SW480 (cell line): ENCODE measurements at regions not wholly inside any gene's neighbourhood (a gene's known extent, or its start where the extent isn't known, plus 50 kb on each side); places are given as distances from the start of the nearest gene placed in this dataset.
"Not testable (repeated sequence)": the region's sequence is repeated elsewhere in the genome, so short reads cannot be mapped to it uniquely, and the experiment has no call there.

Source experiments
- DNase-seq: peaks from one replicate; pipeline ENCODE4 v3.0.0-alpha.2; 2016; ENCODE audit warnings: low spot score

DNA sequence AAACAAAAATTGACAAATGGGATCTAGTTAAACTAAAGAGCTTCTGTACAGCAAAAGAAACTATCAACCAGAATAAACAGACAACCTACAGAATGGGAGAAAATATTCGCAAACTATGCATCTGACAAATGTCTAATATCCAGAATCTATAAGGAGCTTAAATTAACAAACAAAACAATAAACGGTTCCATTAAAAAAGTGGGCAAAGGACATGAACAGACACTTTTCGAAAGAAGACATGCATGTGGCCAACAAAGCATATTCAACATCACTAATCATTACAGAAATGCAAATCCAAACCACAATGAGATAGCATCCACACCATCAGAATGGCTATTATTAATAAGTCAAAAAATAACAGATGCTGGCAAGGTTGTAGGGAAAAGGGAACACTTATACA lies 50.5 kb upstream of the MED13L start:
- not testable (repeated sequence) for DNase-seq

- no peak for DNase-seq
Measured at GRCh38 chr12:116331876-116332275, 54.4 kb upstream of the MED13L start.

DNA sequence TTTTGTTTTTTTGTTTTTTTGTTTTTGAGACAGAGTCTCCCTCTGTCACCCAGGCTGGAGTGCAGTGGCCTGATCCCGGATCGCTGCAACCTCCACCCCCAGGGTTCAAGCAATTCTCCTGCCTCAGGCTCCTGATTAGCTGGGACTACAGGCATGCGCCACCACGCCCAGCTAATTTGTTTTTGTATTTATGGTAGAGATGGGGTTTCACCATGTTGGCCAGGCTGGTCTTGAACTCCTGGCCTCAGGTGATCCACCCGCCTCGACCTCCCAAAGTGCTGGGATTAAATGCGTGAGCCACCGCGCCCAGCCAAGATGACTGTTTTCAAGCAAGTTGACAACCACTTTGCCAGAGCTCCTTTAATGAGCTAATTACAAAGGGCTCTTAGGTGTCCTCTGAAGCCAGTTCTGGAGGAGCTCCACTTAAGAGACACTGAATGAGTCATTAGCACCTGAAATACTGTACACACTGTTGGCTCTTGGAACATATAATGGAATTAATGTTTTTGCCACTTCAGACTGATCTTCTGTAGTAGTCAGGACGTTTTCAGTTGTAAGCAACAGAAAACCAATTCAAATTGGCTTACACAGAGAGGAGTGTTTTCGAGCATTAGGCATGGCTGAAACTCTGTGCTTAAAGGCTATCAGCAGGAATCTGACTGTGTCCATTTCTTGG lies 55.4 kb upstream of the MED13L start:
- DNase-seq, result no peak

GRCh38 chr12:116333402-116333801 lies 55.9 kb upstream of the MED13L start:
- no peak for DNase-seq

DNA sequence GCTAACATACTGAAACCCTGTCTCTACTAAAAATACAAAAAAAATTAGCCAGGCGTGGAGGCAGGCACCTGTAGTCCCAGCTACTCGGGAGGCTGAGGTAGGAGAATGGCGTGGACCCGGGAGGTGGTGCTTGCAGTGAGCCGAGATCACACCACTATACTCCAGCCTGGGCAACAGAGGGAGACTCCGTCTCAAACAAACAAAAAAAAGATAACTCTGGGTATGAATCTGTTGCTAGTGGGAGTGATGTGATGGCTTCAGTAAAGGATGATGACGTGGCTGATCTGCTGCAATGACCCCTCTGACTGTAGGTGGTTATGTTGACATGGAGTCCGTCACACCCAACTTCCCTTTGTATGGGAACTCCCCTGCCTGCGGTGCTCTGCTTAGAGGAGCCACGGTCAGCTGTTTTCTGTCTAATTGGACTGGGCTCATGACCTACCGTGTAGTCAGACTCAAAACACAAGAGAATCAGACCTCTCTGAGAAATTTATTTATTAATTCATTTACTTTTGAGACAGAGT lies 59.1 kb upstream of the MED13L start:
- DNase-seq, result no peak

DNA sequence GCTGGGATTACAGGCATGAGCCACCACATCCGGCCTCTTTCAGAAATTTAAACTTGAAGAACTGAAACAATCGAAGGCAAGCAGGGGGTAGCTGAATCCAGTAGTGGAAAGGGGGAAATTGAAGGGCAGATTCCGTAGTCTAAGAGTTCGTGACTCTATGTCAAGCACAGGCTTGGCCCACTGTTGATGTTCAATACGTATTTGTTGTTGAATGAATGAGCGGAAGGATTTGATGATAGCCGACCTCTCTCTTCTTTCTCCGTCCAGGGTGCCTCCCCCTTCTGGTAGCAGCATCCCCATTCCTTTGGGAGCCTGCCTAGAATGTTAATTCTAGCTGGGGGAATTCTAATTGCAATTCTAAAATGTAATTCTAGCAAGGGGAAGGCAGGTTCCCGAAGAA lies 59.8 kb upstream of the MED13L start:
- no peak for DNase-seq

GRCh38 chr12:116338064-116338846 lies 60.8 kb upstream of the MED13L start:
- no peak for DNase-seq

GRCh38 chr12:116339062-116339461 lies 61.6 kb upstream of the MED13L start:
- DNase-seq, result no peak

DNA sequence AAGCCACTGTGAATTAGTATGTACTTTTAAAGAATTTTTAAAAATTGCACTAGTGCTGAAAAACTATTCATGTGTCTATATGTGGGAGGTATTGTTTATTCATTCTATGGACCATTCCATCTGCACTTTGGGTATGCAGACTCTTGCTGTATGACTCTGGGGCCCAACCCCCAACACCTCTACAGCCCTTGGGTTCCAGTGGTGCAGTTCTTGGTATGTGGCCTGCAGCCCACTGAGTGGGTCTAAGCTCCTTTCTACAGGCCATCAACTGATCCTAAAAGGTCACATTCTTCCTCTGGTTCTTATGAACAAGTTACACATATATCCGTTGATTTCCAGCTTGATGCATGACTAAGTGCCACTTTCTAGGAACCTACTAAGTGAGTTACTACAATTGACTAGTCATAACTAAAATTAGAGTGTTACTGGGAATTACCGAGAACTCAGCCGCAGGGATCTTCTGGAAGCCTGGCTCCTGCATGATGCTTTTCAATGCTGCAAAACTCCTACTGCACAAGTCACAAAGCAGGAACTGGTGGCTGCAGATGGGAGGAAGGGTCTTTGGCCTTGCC lies 62.4 kb upstream of the MED13L start:
- DNase-seq, result no peak

DNA sequence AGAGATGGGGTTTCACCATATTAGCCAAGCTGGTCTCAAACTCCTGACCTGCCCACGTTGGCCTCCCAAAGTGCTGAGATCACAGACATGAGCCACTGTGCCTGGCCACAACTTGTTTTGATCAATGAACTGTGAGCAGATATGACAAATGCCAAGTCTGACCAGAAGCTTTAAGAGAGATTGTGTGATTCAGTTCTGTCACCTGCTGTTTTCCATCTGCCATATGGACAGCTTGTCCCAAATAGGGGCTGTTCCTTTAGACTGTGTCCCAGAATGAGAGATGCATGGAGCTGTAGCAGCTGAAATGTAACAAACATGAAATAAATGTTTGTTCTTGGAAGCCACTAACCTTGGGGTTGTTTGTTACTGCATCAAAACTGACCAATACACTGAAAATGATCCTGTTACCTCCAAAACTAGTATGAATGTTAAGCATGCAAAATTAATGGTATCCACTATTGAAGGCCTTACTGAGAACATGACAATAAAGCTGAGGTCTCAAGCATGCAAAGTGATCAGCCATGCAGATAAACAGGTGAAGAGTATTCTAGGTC lies 65.9 kb upstream of the MED13L start:
- no peak for DNase-seq

DNA sequence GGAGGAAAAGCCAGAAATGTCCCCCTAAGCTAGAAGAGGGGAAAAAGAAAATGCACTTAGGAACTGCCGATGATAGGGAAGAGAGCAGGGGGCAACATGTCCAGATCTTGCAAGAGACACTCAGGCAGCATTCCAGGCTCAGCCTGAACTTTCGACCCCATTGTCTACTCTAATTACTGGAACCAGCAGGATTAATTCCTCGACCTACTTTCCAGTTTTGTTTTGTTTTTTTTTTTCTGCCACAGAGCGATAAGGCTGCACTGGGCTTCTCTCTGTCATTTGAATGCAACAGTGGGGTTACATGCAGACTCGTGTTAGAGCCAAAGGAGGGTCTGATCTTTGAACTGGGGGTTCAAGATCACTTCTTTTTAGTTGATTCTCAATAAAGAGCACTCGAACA lies 68.7 kb upstream of the MED13L start:
- no peak for DNase-seq

- peak; percentile 20 for DNase-seq
Measured at GRCh38 chr12:116346741-116347140, 69.2 kb upstream of the MED13L start.

GRCh38 chr12:116347265-116347664 lies 69.8 kb upstream of the MED13L start:
- DNase-seq, result no peak

GRCh38 chr12:116352315-116352835 lies 74.9 kb upstream of the MED13L start:
- no peak for DNase-seq

- DNase-seq, result no peak
Measured at GRCh38 chr12:116353958-116354357, 76.5 kb upstream of the MED13L start.

DNA sequence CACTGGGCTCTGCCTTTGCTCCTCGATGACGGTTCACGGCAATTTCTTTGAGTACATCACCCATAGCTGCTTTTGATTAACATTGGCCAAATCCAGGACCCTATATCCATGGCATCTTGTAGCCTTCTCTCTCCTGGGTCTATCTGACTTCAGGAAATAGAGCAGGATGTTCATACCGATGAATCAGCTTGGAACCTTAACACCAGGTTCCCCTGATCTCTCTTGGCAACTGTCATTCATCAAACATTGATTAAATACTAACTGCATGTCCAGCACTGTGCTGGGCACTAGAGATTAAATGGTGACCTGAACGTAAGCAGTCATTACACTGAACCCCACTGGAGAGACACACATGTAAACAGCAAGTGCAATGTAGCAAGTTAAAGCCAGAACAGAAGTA lies 77.0 kb upstream of the MED13L start:
- no peak for DNase-seq

DNA sequence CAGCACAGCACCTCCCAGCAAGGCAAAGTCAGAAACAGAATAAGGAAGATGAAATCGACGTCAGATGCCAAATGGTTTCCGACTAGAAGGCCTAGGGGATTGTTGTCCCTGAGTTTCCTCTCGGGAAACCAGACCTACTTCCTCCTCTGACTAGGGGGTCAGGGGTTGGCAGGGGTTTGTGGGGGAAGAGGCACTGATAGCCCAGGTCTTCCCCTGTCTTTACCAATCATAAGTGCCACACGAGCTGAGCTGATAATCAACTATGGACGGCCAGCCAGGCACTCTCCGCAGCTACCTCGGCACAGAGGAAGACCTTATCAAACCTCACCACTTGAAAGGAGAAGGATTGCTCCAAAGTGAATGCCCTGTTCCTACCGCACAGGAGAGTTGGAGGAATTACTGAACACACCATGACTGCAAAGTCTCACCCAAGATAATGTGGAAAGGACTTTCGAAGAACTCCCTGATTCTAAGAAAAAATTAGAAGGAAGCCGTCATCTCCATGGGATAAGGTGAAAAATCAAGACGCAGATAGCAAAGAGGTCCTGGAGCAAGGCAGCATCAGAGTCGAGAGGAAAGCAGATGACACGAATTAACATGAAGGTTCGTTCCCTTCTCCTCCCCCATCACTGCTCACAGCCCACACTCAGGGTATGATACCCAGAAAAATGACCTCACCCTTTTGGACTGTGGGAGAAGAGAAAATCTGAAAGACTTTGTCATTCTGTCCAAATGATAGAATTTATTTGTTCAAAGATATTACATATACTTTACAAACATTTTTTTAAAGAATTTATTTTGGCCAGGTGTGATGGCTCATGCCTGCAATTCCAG lies 77.7 kb upstream of the MED13L start:
- DNase-seq, result no peak

GRCh38 chr12:116358536-116358892 lies 81.0 kb upstream of the MED13L start:
- no peak for DNase-seq

DNA sequence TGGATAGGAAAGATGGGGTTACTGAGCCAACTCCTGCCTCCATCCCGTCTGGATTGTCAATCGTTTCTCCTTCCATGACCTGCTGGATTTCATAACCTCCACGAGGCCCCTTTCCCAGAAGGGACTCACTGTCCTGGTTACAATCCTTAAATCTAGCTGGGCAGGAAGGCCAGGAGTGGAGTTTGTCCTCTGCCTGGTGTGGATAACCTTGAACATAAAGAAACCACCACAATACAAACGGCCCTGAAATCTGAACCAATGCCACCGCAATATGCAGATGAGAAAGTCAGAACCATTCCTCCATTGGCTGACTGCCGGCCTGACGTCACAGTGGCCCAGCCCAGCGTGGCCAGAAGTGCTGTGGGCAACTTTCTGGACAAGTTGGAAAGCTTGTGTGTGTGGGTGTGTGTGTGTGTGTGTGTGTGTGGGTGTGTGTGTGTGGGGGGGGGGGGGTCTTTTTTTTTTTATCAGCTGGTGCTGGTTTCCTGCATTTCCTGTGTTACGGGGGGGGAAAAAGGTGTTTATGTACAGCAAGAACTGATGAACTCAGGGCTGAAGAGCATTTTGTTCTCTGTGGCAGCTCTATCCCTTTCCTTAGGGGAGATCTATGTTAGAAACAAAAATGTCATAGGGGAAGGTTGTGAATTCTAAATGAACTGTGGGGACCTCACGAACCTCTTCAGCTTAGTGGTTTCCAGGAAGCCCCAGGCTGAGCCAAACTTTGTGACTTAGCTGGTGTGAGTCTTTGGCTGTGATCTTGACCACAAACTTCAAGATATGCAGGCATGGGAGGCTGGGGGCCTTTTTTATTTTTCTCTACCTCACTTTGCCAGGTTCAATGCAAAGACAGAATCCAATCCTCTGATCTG lies 81.6 kb upstream of the MED13L start:
- peak; percentile 86 for DNase-seq

GRCh38 chr12:116360579-116361413 lies 83.3 kb upstream of the MED13L start:
- DNase-seq, result no peak
